Heart left ventricle (tissue), 16 donors: ENCODE measurements at regions not wholly inside any gene's neighbourhood (a gene's known extent, or its start where the extent isn't known, plus 50 kb on each side); places are given as distances from the start of the nearest gene placed in this dataset.

Source experiments
- ATAC-seq, 4 donors: fragments of 200-7000 bp; cut with Tn5 transposase; one replicate each; pipeline ENCODE4 v1.9.1; 2020 to 2022; ENCODE audit warnings: moderate library complexity in 4 of 4, mild to moderate bottlenecking in 3 of 4, moderate number of reproducible peaks in 1 of 4
- DNase-seq, 5 donors: peaks; one replicate each; pipeline ENCODE4 v3.0.0-alpha.2; 2020
- H3K27ac ChIP-seq, 12 donors: fragments of 200-600 bp; sonication (generic) in 4 of 12; one replicate each; pipeline versions ENCODE4 v1.5.0 to v1.8.0; 2016 to 2022; ENCODE audit warnings: mild to moderate bottlenecking in 2 of 12
- H3K27me3 ChIP-seq, 9 donors: fragments of 200-600 bp; sonication (generic) in 2 of 9; one replicate each; pipeline versions ENCODE4 v1.5.1 to v1.8.0; 2016 to 2022; ENCODE audit warnings: mild to moderate bottlenecking in 3 of 9
- H3K36me3 ChIP-seq, 9 donors: fragments of 200-600 bp; sonication (generic) in 2 of 9; one replicate each; pipeline versions ENCODE4 v1.5.0 to v1.8.0; 2018 to 2022; ENCODE audit warnings: mild to moderate bottlenecking in 2 of 9
- H3K4me1 ChIP-seq, 12 donors: fragments of 200-600 bp; sonication (generic) in 4 of 12; one replicate each; pipeline versions ENCODE4 v1.5.0 to v1.8.0; 2016 to 2022; ENCODE audit warnings: mild to moderate bottlenecking in 3 of 12
- H3K4me3 ChIP-seq, 12 donors: fragments of 200-600 bp; sonication (generic) in 4 of 12; one replicate each; pipeline versions ENCODE4 v1.5.0 to v1.8.0; 2017 to 2022; ENCODE audit warnings: mild to moderate bottlenecking in 9 of 12, moderate library complexity in 4 of 12
- H3K9me3 ChIP-seq, 12 donors: fragments of 200-600 bp; sonication (generic) in 4 of 12; one replicate each; pipeline versions ENCODE4 v1.5.0 to v1.8.0; 2016 to 2022; ENCODE audit warnings: mild to moderate bottlenecking in 1 of 12
- POLR2A ChIP-seq, 2 donors: fragments of 450-650 bp; IDR thresholded peaks; one replicate each; pipeline ENCODE4 v1.6.1; 2017; ENCODE audit warnings: antibody characterized with exemption in 2 of 2, mild to moderate bottlenecking in 2 of 2, moderate library complexity in 2 of 2
- WGBS, 4 donors: extraction: QIAGEN DNeasy Blood & Tissue Kit in 2 of 4; methylation state at CpG; one replicate each; pipeline versions ENCODE4 v1.1.5 to v1.1.7; 2013 to 2018; 5-methylcytosine and 5-hydroxymethylcytosine counted together
- intact Hi-C, 10 donors: fragments of 100-400 bp; cut with DNase I; formaldehyde crosslinking; loops; one replicate each; pipeline versions ENCODE4 v1.11.1 to v1.14.2; 2022
- TF ChIP-seq, protein P1 (sequence below), 12 donors: fragments of 200-600 bp; sonication (generic) in 4 of 12; IDR thresholded peaks; one replicate each; pipeline versions ENCODE4 v1.5.0 to v1.8.0; 2018 to 2022; ENCODE audit warnings: antibody characterized with exemption in 12 of 12, mild to moderate bottlenecking in 5 of 12
- donor health status: ischemic (EF 13 %, LVEDD 7.1; RV severe dilation, severe dysfunction).
- donor health status: healthy with polysubstance abuse.
- donor health status: DM: no; HTN: yes; CAD: no.
- donor health status: DM: no; HTN: no; CAD: no.
- donor health status: ischemic (EF 25% LVEDD 6.9; RV normal size, moderate dysfunction).
- donor health status: ischemic (EF 25% LVEDD 5.7; RV mildly dilated, moderate dysfunction).
- donor health status: healthy.
- donor health status: DM: yes; HTN: yes; CAD: no.
- donor health status: ischemic (EF 35%, LVEDD 5.7; RV mildly dilated, moderate dysfunction).
- donor health status: nonischemic (EF 11% LVEDD 7.7; RV severe dilation, severe dysfunction).
- donor health status: DM: yes; HTN: yes; CAD: no.
- donor health status: PGD.
- donor health status: ischemic (EF 29% LVEDD 5.4; RV normal size, mild dysfunction).
- donor health status: nonischemic (EF 23%, LVEDD 6.1; RV moderate dilation, normal function).

DNA sequence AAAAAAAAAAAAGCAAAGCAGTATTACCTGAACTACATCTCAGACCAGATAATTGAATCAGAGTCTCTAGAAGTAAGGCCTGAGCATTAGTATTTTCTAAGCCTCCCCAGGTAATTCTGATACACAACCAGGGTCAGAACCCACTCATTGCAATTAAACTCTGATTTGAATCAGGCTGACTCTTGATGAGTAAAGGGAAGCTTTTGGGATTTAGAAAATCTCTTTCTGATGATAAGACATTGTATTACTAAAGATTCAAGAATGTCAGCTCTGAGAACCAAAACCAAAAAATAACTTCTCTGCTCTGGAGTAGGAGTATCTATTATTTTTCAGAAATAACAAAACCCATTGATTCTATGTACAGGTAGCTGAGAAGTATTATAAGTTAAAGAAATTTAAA, 100.1 kb upstream of the COL21A1 start:
- Histone ChIP-seq H3K27me3 (no peaks in the 10 kb centered on the region), H3K4me3 (no peak overlapping the region), H3K4me1 (no peaks in the 10 kb centered on the region), H3K36me3 (no peaks in the 10 kb centered on the region), H3K9me3 (no peaks in the 10 kb centered on the region), H3K27ac (no peak overlapping the region)
- TF ChIP-seq POLR2A (IDR thresholded peaks at IDR 0.05): no peak
- TF ChIP-seq, protein P1, sequence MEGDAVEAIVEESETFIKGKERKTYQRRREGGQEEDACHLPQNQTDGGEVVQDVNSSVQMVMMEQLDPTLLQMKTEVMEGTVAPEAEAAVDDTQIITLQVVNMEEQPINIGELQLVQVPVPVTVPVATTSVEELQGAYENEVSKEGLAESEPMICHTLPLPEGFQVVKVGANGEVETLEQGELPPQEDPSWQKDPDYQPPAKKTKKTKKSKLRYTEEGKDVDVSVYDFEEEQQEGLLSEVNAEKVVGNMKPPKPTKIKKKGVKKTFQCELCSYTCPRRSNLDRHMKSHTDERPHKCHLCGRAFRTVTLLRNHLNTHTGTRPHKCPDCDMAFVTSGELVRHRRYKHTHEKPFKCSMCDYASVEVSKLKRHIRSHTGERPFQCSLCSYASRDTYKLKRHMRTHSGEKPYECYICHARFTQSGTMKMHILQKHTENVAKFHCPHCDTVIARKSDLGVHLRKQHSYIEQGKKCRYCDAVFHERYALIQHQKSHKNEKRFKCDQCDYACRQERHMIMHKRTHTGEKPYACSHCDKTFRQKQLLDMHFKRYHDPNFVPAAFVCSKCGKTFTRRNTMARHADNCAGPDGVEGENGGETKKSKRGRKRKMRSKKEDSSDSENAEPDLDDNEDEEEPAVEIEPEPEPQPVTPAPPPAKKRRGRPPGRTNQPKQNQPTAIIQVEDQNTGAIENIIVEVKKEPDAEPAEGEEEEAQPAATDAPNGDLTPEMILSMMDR (IDR thresholded peaks at IDR 0.05): no peak
- intact Hi-C loops: no loop called here
- no peak for ATAC-seq
- DNase-seq: no peak

DNA sequence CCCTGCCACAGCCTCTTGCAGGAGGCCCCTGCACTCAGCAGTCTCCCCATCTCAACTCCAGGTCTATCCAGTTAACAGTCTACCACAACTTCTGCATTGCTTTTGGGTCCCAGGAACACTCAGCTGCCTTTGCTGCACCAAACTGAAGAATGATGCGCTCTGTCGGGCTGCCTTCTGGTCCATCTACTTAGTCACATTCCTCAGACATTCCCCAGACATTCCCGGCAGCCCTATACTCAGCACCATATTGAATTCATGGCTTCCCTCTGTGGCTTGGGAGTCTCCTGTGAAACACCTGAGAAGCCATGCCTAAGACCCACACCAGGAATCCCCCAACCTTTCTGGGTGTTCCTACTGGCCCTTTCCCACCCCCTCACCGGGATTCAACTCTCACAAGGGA, 99.6 kb upstream of the COL21A1 start:
- intact Hi-C loops: no loop called here
- Histone ChIP-seq H3K4me3 (no peak overlapping the region), H3K36me3 (no peaks in the 10 kb centered on the region), H3K27me3 (no peaks in the 10 kb centered on the region), H3K27ac (no peak overlapping the region), H3K9me3 (no peaks in the 10 kb centered on the region), H3K4me1 (no peaks in the 10 kb centered on the region)
- WGBS, 4 donors: 83 to 100% (median 92%) methylated on average over 4 of the region's 4 CpGs
- no peak for DNase-seq
- ATAC-seq: no peak
- TF ChIP-seq, protein P1 (IDR thresholded peaks at IDR 0.05): no peak
- TF ChIP-seq POLR2A (IDR thresholded peaks at IDR 0.05): no peak

DNA sequence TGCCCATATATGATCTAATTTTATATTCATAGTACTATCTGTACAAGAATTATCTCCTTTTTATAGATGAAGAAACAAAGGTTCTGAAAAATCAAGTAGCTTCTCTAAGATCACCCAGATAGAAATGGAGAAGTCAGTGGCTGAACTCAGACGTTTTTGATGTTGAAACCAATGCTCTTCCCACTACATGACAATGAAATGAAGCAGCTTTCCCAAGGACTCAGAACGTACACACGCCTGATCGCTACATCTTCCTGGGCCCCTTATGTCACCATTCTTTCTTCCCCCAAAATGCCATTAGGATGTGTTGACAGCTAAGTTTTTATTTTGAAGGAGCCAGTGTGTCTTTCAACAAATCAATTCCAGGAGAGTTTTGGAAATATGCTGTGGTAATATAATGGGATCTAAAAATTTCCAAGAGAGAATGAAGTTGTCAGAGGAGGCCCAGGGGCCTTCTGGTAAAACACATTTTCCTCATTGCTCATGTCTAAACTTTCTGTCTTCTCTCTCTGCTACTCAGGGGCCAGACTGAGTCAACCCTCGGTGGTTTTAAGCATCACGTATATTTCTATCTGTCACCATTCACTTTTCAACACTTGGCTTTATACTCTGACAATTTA, 98.1 kb upstream of the COL21A1 start:
- no peaks in the 10 kb centered on the region for H3K36me3 ChIP-seq
- intact Hi-C loops: no loop called here
- H3K4me3 ChIP-seq: no peak overlapping the region
- no peak overlapping the region for H3K27ac ChIP-seq
- no peak for DNase-seq
- H3K9me3 ChIP-seq: no peaks in the 10 kb centered on the region
- ATAC-seq: no peak
- TF ChIP-seq, protein P1 (IDR thresholded peaks at IDR 0.05): no peak
- TF ChIP-seq POLR2A (IDR thresholded peaks at IDR 0.05): no peak
- no peaks in the 10 kb centered on the region for H3K27me3 ChIP-seq
- H3K4me1 ChIP-seq: no peaks in the 10 kb centered on the region
- 66 to 86% (median 77%) methylated on average over 6 of the region's 6 CpGs for WGBS, 4 donors

DNA sequence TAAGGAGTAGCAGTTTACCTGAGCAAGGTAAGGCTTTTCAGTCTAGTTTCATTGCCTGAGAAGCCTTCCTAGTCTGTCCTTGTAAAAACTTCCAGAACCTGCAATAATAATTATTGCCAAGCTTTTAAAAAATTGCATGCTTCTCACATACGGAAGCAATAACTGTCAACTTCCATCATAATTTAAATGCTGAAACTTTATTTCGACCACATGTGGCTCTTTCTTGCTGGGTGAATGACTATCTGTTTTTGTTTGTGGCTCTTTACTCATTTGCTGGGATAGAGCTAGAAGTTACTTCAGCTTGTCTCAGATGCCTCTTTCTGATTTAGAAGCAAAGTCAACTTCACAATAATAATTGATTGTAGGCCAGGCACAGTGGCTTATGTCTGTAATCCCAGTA, 95.9 kb upstream of the COL21A1 start:
- intact Hi-C loops: no loop called here
- TF ChIP-seq, protein P1 (IDR thresholded peaks at IDR 0.05): no peak
- TF ChIP-seq POLR2A (IDR thresholded peaks at IDR 0.05): no peak
- Histone ChIP-seq H3K4me1 (no peaks in the 10 kb centered on the region), H3K9me3 (no peaks in the 10 kb centered on the region), H3K4me3 (no peak overlapping the region), H3K27me3 (no peaks in the 10 kb centered on the region), H3K27ac (no peak overlapping the region), H3K36me3 (no peaks in the 10 kb centered on the region)
- ATAC-seq (no peak), DNase-seq (no peak)
- 88 to 95% (median 90%) methylated on average over 2 of the region's 2 CpGs for WGBS, 4 donors
